Esophagus mucosa (tissue), 1 donor: ENCODE measurements at regions not wholly inside any gene's neighbourhood (a gene's known extent, or its start where the extent isn't known, plus 50 kb on each side); places are given as distances from the start of the nearest gene placed in this dataset.
A peak's percentile ranks its signal among the peaks of the same experiment; 100 is the strongest.
"Not testable (repeated sequence)": the region's sequence is repeated elsewhere in the genome, so short reads cannot be mapped to it uniquely, and the experiment has no call there.

Experiments used
- ATAC-seq: fragments of 200-7000 bp; cut with Tn5 transposase; one replicate; pipeline ENCODE4 v1.9.1; 2020
- donor health status: DM: yes; HTN: yes; CAD: no.

- peak; percentile 10 for ATAC-seq
Measured at GRCh38 chr7:119271147-119271779, 1001.7 kb upstream of the KCND2 start.

DNA sequence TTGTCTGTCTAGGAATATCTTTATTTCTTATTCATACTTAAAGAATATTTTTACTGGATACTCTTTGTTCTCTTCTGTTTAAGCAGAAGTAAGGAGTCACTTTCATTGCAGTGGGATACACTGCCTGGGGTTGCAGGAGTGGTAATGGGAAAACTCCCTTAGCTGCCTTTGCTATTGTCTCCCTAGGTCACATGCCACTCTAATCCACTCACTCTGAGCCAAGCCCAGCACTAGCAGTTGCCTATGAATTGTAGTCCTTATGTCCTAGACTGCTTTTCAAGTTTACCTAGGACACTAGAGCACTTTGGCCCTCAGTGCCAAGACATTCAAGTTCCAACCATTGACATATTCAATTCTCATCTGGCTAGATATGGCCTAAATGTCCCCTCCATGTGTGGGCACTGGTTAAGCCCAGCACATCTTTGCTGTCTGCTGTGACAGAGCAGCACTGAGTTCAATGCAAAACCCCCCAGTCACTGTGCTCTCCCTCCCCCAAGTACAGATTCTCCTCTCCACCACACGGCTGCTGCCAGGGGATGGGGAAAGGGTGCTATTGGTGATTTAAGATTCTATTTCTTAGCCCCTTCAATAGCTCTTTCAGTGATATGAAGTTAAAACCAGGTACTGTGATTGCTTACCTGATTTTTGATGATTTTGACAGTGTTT is 991.7 kb upstream of the KCND2 start:
- ATAC-seq, result no peak

- ATAC-seq, result no peak
Measured at GRCh38 chr7:119283353-119283752, 989.6 kb upstream of the KCND2 start.

GRCh38 chr7:119288416-119288815 is 984.6 kb upstream of the KCND2 start:
- ATAC-seq, result no peak

GRCh38 chr7:119300341-119300740 is 972.6 kb upstream of the KCND2 start:
- ATAC-seq, result not testable (repeated sequence)

- ATAC-seq, result peak; percentile 33
Measured at GRCh38 chr7:119320316-119320715, 952.7 kb upstream of the KCND2 start.

GRCh38 chr7:119329715-119330114 is 943.3 kb upstream of the KCND2 start:
- ATAC-seq, result no peak

- no peak for ATAC-seq
Measured at GRCh38 chr7:119335405-119335804, 937.6 kb upstream of the KCND2 start.

GRCh38 chr7:119341822-119342221 is 931.2 kb upstream of the KCND2 start:
- no peak for ATAC-seq

DNA sequence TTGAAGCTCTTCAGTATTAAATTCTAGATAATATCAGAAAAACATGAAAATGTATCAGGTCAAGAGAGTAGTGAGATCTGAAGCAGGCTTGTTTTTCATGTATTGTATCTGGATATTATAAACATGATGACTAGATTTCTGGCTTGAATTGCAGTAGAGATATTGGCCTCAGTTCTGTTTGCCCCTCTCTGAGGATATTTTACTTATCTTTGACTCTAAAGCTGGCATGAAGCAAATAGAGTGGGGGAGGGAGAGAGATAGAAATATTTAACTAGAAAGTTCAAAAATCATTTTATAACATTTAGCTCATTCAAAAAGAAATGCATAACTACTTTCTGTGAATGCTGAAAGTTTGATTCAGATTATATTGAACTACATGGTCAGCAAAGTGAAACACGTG is 929.7 kb upstream of the KCND2 start:
- no peak for ATAC-seq

DNA sequence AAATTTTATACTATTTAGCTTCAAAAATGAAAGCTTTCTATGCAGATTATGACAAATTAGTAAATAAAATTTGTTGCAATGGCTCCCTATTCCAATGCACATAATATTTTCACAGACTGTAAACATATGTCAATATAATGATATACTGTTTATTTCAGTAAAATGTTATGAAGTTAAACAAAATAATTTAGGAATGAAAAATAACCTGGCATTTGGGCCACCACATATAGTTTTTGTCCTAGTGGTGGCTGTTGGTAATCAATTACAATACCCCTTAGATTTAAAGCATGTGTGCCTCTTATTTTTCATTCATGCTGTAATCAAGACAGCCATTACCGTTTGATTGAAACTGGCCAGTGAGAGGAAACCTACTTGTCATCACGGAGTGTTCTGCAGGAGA is 928.5 kb upstream of the KCND2 start:
- ATAC-seq, result no peak

- ATAC-seq, result no peak
Measured at GRCh38 chr7:119348491-119348890, 924.5 kb upstream of the KCND2 start.

- no peak for ATAC-seq
Measured at GRCh38 chr7:119350334-119350733, 922.6 kb upstream of the KCND2 start.

- no peak for ATAC-seq
Measured at GRCh38 chr7:119351320-119351719, 921.7 kb upstream of the KCND2 start.

DNA sequence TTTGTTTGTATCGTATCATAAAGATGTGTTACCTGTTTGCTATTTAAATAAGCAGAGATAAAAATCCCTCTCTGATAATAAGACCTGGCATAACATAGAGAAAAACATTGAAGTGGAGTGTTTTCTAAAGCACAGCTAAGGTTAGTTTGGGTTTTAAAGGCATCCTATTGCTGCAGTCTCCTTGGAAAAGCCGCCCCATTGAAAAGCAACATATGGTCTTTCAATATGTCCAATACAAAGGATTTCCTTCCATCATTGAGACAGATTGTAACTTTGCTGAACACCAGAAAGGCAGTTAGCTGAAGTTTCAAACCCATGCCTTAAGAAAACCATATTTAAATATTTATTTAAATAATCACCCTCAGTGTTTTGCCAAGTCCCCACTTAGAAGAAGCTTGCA is 898.5 kb upstream of the KCND2 start:
- ATAC-seq, result no peak

DNA sequence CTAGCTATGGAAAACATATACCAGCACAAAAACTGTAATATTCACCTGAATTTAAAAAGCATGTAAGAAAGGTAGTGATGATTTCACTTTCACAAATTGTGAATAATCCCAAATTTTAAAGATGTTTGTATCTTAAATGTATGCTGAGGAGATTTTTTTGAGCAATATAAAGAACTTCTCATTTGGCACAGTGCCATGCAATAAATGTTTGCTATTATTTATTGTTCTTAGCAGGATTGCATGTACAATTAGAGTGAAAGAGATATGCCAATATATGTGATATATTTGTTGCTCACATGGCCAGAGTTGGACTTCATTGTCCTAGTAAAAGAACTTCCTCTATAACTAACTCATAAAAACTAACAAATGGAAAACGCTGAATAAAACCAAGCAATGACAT is 895.1 kb upstream of the KCND2 start:
- no peak for ATAC-seq

- no peak for ATAC-seq
Measured at GRCh38 chr7:119382726-119383125, 890.2 kb upstream of the KCND2 start.

DNA sequence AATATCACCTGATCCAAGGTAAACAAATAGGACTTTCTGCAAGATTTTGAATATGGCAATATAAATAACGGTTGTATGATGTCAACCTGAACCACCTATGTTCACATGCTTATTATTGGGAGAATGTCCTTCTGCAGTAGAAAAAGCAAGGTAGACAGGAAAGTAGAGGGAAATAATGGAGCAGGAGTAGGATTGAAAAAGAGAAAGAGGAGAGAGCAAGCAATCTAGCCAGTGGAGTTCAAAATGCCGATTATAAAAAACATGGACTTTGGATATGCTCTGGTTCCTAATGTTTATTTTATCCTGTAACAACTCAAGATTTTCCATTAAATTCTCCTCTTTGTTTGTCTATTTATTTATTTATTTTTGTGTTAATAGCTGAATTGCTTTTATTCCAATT is 878.0 kb upstream of the KCND2 start:
- ATAC-seq, result no peak

DNA sequence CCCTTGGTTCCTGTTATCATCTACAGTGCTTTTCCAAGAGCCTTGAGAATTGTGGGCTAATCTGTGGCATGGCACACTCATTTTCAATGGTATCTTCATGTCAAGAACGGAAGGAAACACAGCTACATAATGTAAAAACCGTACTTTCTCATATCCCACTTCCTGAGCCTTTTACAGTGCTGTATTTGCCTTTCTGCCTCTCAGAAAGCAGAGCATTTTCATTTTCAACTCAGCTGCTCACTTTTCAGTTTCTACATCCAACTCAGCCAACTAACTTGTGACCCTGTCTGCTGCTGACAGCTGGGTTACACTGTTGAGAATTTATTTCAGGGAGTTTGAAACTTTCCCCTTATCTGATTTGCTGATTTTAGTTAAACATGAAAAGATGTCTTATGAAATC is 875.8 kb upstream of the KCND2 start:
- ATAC-seq, result no peak

GRCh38 chr7:119408596-119408995 is 864.4 kb upstream of the KCND2 start:
- ATAC-seq, result no peak

- no peak for ATAC-seq
Measured at GRCh38 chr7:119413314-119413805, 859.6 kb upstream of the KCND2 start.

DNA sequence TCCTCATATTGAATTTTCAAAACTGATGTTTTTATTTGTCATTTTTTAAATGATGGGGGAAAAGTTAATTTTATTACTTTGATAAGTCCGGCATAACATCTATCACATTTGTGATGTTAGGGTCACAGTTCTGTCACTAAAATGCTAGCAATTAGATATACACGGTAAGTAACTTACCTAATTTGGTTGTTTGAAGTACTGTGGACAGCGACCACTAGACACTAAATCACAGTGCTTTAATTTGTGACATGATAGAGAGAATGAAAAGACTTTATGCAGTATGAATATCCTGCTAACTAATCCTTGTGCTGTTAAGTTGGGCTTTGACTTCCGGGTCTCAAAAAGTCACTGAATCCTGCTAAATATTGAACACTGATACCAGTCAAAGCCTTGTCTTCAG is 857.3 kb upstream of the KCND2 start:
- no peak for ATAC-seq

GRCh38 chr7:119421657-119422056 is 851.3 kb upstream of the KCND2 start:
- no peak for ATAC-seq

GRCh38 chr7:119436882-119437281 is 836.1 kb upstream of the KCND2 start:
- ATAC-seq, result no peak

GRCh38 chr7:119438315-119438714 is 834.7 kb upstream of the KCND2 start:
- ATAC-seq, result no peak
